ENCODE measurements at regions not wholly inside any gene's neighbourhood (a gene's known extent, or its start where the extent isn't known, plus 50 kb on each side); places are given as distances from the start of the nearest gene placed in this dataset.

- TF ChIP-seq, protein P1, sequence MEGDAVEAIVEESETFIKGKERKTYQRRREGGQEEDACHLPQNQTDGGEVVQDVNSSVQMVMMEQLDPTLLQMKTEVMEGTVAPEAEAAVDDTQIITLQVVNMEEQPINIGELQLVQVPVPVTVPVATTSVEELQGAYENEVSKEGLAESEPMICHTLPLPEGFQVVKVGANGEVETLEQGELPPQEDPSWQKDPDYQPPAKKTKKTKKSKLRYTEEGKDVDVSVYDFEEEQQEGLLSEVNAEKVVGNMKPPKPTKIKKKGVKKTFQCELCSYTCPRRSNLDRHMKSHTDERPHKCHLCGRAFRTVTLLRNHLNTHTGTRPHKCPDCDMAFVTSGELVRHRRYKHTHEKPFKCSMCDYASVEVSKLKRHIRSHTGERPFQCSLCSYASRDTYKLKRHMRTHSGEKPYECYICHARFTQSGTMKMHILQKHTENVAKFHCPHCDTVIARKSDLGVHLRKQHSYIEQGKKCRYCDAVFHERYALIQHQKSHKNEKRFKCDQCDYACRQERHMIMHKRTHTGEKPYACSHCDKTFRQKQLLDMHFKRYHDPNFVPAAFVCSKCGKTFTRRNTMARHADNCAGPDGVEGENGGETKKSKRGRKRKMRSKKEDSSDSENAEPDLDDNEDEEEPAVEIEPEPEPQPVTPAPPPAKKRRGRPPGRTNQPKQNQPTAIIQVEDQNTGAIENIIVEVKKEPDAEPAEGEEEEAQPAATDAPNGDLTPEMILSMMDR (IDR thresholded peaks at IDR 0.05; ENCODE audit: low read depth, low read length, missing control alignments) = no peak
- no peak overlapping the region for H3K4me3 ChIP-seq (replicated peaks; ENCODE audit: low read depth, low read length)
- no peak for DNase-seq (ENCODE audit: extremely low read depth, low read depth)
Measured at GRCh38 chr12:78490861-78491260, 373.7 kb upstream of the SYT1 start.

DNA sequence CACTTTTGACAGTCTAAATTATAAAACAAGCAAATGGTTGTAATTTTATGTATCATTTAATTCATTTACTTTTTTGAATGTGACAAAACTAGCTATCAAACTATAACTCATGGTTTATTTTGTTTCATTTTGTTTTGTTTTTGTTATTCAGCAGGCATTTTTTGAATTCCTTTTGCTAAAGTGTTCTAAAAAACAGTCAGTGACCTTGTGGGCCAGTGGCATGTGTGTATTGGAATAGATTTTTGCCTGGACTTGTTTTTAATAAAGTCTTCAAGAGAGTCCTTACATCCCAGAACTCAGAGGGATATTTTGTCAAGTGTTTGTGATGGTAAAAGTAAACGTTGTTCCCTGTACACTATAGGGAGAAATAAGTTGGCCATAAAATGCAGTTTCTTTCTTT lies 369.7 kb upstream of the SYT1 start:
- no peak for DNase-seq (ENCODE audit: extremely low read depth, low read depth)
- H3K4me3 ChIP-seq (replicated peaks; ENCODE audit: low read depth, low read length) = no peak overlapping the region
- TF ChIP-seq, protein P1 (IDR thresholded peaks at IDR 0.05; ENCODE audit: low read depth, low read length, missing control alignments) = no peak

GRCh38 chr12:78501825-78502224 lies 362.7 kb upstream of the SYT1 start:
- TF ChIP-seq, protein P1 (IDR thresholded peaks at IDR 0.05; ENCODE audit: low read depth, low read length, missing control alignments) = no peak
- H3K4me3 ChIP-seq (replicated peaks; ENCODE audit: low read depth, low read length) = no peak overlapping the region

DNA sequence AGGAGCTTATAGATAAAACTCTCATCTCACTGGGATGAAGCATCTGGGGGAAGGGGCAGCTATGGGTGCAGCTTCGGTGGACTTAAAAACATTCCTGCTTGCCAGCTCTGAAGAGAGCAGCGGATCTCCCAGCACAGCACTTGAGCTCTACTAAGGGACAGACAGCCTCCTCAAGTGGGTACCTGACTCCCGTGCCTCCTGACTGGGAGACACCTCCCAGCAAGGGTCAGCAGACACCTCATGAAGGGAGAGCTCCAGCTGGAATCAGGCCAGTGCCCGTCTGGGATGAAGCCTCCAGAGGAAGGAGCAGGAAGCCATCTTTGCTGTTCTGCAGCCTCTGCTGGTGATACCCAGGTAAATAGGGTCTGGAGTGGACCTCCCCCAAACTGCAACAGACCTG lies 345.2 kb upstream of the SYT1 start:
- DNase-seq (ENCODE audit: extremely low read depth, low read depth) = no peak
- no peak overlapping the region for H3K4me3 ChIP-seq (replicated peaks; ENCODE audit: low read depth, low read length)
- TF ChIP-seq, protein P1 (IDR thresholded peaks at IDR 0.05; ENCODE audit: low read depth, low read length, missing control alignments) = no peak

More at GRCh38 chr12:78501825-78502224, 362.7 kb upstream of the SYT1 start:
- DNase-seq (ENCODE audit: extremely low read depth, low read depth) = no peak

GRCh38 chr12:78530100-78530765 lies 334.3 kb upstream of the SYT1 start:
- no peak for DNase-seq (ENCODE audit: extremely low read depth, low read depth)
- TF ChIP-seq, protein P1 (IDR thresholded peaks at IDR 0.05; ENCODE audit: low read depth, low read length, missing control alignments) = no peak
- H3K4me3 ChIP-seq (replicated peaks; ENCODE audit: low read depth, low read length) = no peak overlapping the region

GRCh38 chr12:78531831-78532458 lies 332.6 kb upstream of the SYT1 start:
- TF ChIP-seq, protein P1 (IDR thresholded peaks at IDR 0.05; ENCODE audit: low read depth, low read length, missing control alignments) = no peak
- no peak overlapping the region for H3K4me3 ChIP-seq (replicated peaks; ENCODE audit: low read depth, low read length)

More at GRCh38 chr12:78531831-78532458, 332.6 kb upstream of the SYT1 start:
- DNase-seq (ENCODE audit: extremely low read depth, low read depth) = no peak

All from HFF-Myc (cell line).